ENCODE measurements at regions not wholly inside any gene's neighbourhood (a gene's known extent, or its start where the extent isn't known, plus 50 kb on each side); places are given as distances from the start of the nearest gene placed in this dataset.

- no peak overlapping the region for H3K27ac ChIP-seq (ENCODE audit: insufficient read depth in 1 of 2, low read depth in 1 of 2, low read length in 2 of 2, poor library complexity in 1 of 2, severe bottlenecking in 2 of 2)
- no peaks in the 10 kb centered on the region for H3K9me3 ChIP-seq (ENCODE audit: control extremely low read depth in 1 of 5, control insufficient read depth in 4 of 5, insufficient read depth in 2 of 5, low read depth in 1 of 5, low read length in 4 of 5)
- POLR2A ChIA-PET = no interaction called here
- H3K36me3 ChIP-seq (ENCODE audit: control insufficient read depth in 4 of 4, insufficient read depth in 4 of 4, low read length in 3 of 4) = no peaks in the 10 kb centered on the region
- no peaks in the 10 kb centered on the region for H3K4me1 ChIP-seq (ENCODE audit: control extremely low read depth in 1 of 4, control insufficient read depth in 4 of 4, insufficient read depth in 4 of 4, low read length in 3 of 4)
- 100% methylated on average over 1 of the region's 3 CpGs for WGBS (ENCODE audit: insufficient coverage)
- H3K4me3 ChIP-seq (ENCODE audit: control insufficient read depth in 1 of 7, extremely low read depth in 1 of 7, insufficient read depth in 4 of 7, low read depth in 2 of 7, low read length in 6 of 7) = no peak overlapping the region
- DNase-seq = no peak
- no peaks in the 10 kb centered on the region for H3K27me3 ChIP-seq (replicated peaks in 2 of 5; ENCODE audit: control insufficient read depth in 4 of 5, insufficient read depth in 5 of 5, low read length in 4 of 5)
- CTCF ChIA-PET = no interaction called here
Measured at GRCh38 chr3:191882289-191882688, 421.3 kb downstream of the PYDC2 start.

GRCh38 chr3:191884132-191884531 lies 423.2 kb downstream of the PYDC2 start:
- no peaks in the 10 kb centered on the region for H3K36me3 ChIP-seq (ENCODE audit: control insufficient read depth in 4 of 4, insufficient read depth in 4 of 4, low read length in 3 of 4)
- CTCF ChIA-PET = no interaction called here

GRCh38 chr3:191889106-191889505 lies 428.1 kb downstream of the PYDC2 start:
- ChIA-PET POLR2A (no interaction called here), CTCF (no interaction called here)
- 96% methylated on average over 4 of the region's 5 CpGs for WGBS (ENCODE audit: insufficient coverage)
- Histone ChIP-seq H3K27ac (ENCODE audit: insufficient read depth in 1 of 2, low read depth in 1 of 2, low read length in 2 of 2, poor library complexity in 1 of 2, severe bottlenecking in 2 of 2) (no peak overlapping the region), H3K9me3 (ENCODE audit: control extremely low read depth in 1 of 5, control insufficient read depth in 4 of 5, insufficient read depth in 2 of 5, low read depth in 1 of 5, low read length in 4 of 5) (no peaks in the 10 kb centered on the region), H3K4me1 (ENCODE audit: control extremely low read depth in 1 of 4, control insufficient read depth in 4 of 4, insufficient read depth in 4 of 4, low read length in 3 of 4) (no peaks in the 10 kb centered on the region), H3K27me3 (replicated peaks in 2 of 5; ENCODE audit: control insufficient read depth in 4 of 5, insufficient read depth in 5 of 5, low read length in 4 of 5) (no peaks in the 10 kb centered on the region), H3K36me3 (ENCODE audit: control insufficient read depth in 4 of 4, insufficient read depth in 4 of 4, low read length in 3 of 4) (no peaks in the 10 kb centered on the region), H3K4me3 (ENCODE audit: control insufficient read depth in 1 of 7, extremely low read depth in 1 of 7, insufficient read depth in 4 of 7, low read depth in 2 of 7, low read length in 6 of 7) (no peak overlapping the region)
- no peak for DNase-seq

More at GRCh38 chr3:191884132-191884531, 423.2 kb downstream of the PYDC2 start:
- H3K27ac ChIP-seq (ENCODE audit: insufficient read depth in 1 of 2, low read depth in 1 of 2, low read length in 2 of 2, poor library complexity in 1 of 2, severe bottlenecking in 2 of 2) = no peak overlapping the region
- H3K4me3 ChIP-seq (ENCODE audit: control insufficient read depth in 1 of 7, extremely low read depth in 1 of 7, insufficient read depth in 4 of 7, low read depth in 2 of 7, low read length in 6 of 7) = no peak overlapping the region
- no peaks in the 10 kb centered on the region for H3K4me1 ChIP-seq (ENCODE audit: control extremely low read depth in 1 of 4, control insufficient read depth in 4 of 4, insufficient read depth in 4 of 4, low read length in 3 of 4)
- H3K27me3 ChIP-seq (replicated peaks in 2 of 5; ENCODE audit: control insufficient read depth in 4 of 5, insufficient read depth in 5 of 5, low read length in 4 of 5) = no peaks in the 10 kb centered on the region
- DNase-seq = no peak
- H3K9me3 ChIP-seq (ENCODE audit: control extremely low read depth in 1 of 5, control insufficient read depth in 4 of 5, insufficient read depth in 2 of 5, low read depth in 1 of 5, low read length in 4 of 5) = no peaks in the 10 kb centered on the region
- POLR2A ChIA-PET = no interaction called here

GRCh38 chr3:191889756-191890155 lies 428.8 kb downstream of the PYDC2 start:
- WGBS (ENCODE audit: insufficient coverage) = 60% methylated on average over 1 of the region's 1 CpG
- H3K4me1 ChIP-seq (ENCODE audit: control extremely low read depth in 1 of 4, control insufficient read depth in 4 of 4, insufficient read depth in 4 of 4, low read length in 3 of 4) = no peaks in the 10 kb centered on the region

GRCh38 chr3:191894406-191894805 lies 433.4 kb downstream of the PYDC2 start:
- Histone ChIP-seq H3K4me3 (ENCODE audit: control insufficient read depth in 1 of 7, extremely low read depth in 1 of 7, insufficient read depth in 4 of 7, low read depth in 2 of 7, low read length in 6 of 7) (no peak overlapping the region), H3K27me3 (replicated peaks in 2 of 5; ENCODE audit: control insufficient read depth in 4 of 5, insufficient read depth in 5 of 5, low read length in 4 of 5) (no peaks in the 10 kb centered on the region), H3K4me1 (ENCODE audit: control extremely low read depth in 1 of 4, control insufficient read depth in 4 of 4, insufficient read depth in 4 of 4, low read length in 3 of 4) (no peaks in the 10 kb centered on the region), H3K9me3 (ENCODE audit: control extremely low read depth in 1 of 5, control insufficient read depth in 4 of 5, insufficient read depth in 2 of 5, low read depth in 1 of 5, low read length in 4 of 5) (no peaks in the 10 kb centered on the region), H3K36me3 (ENCODE audit: control insufficient read depth in 4 of 4, insufficient read depth in 4 of 4, low read length in 3 of 4) (no peaks in the 10 kb centered on the region), H3K27ac (ENCODE audit: insufficient read depth in 1 of 2, low read depth in 1 of 2, low read length in 2 of 2, poor library complexity in 1 of 2, severe bottlenecking in 2 of 2) (no peak overlapping the region)
- CTCF ChIA-PET = no interaction called here
- POLR2A ChIA-PET = no interaction called here
- WGBS (ENCODE audit: insufficient coverage) = no CpG with 5 or more reads among the region's 1 CpG
- no peak for DNase-seq

More at GRCh38 chr3:191889756-191890155, 428.8 kb downstream of the PYDC2 start:
- no peak overlapping the region for H3K4me3 ChIP-seq (ENCODE audit: control insufficient read depth in 1 of 7, extremely low read depth in 1 of 7, insufficient read depth in 4 of 7, low read depth in 2 of 7, low read length in 6 of 7)
- H3K27me3 ChIP-seq (replicated peaks in 2 of 5; ENCODE audit: control insufficient read depth in 4 of 5, insufficient read depth in 5 of 5, low read length in 4 of 5) = no peaks in the 10 kb centered on the region
- ChIA-PET POLR2A (no interaction called here), CTCF (interaction anchor here (0.5 kb wide), 1 partner anchor 44 kb away, joined by 3 read pairs; no protein-coding TSS in a partner anchor)
- H3K36me3 ChIP-seq (ENCODE audit: control insufficient read depth in 4 of 4, insufficient read depth in 4 of 4, low read length in 3 of 4) = no peaks in the 10 kb centered on the region
- H3K27ac ChIP-seq (ENCODE audit: insufficient read depth in 1 of 2, low read depth in 1 of 2, low read length in 2 of 2, poor library complexity in 1 of 2, severe bottlenecking in 2 of 2) = no peak overlapping the region
- DNase-seq = no peak
- no peaks in the 10 kb centered on the region for H3K9me3 ChIP-seq (ENCODE audit: control extremely low read depth in 1 of 5, control insufficient read depth in 4 of 5, insufficient read depth in 2 of 5, low read depth in 1 of 5, low read length in 4 of 5)

- POLR2A ChIA-PET = no interaction called here
Measured at GRCh38 chr3:191901741-191902140, 440.8 kb downstream of the PYDC2 start.

GRCh38 chr3:191912616-191913204 lies 451.7 kb downstream of the PYDC2 start:
- Histone ChIP-seq H3K36me3 (ENCODE audit: control insufficient read depth in 4 of 4, insufficient read depth in 4 of 4, low read length in 3 of 4) (no peaks in the 10 kb centered on the region), H3K4me1 (ENCODE audit: control extremely low read depth in 1 of 4, control insufficient read depth in 4 of 4, insufficient read depth in 4 of 4, low read length in 3 of 4) (no peaks in the 10 kb centered on the region), H3K4me3 (ENCODE audit: control insufficient read depth in 1 of 7, extremely low read depth in 1 of 7, insufficient read depth in 4 of 7, low read depth in 2 of 7, low read length in 6 of 7) (no peak overlapping the region), H3K9me3 (ENCODE audit: control extremely low read depth in 1 of 5, control insufficient read depth in 4 of 5, insufficient read depth in 2 of 5, low read depth in 1 of 5, low read length in 4 of 5) (peaks cover 0 to 1% (median 0%) of the 10 kb centered on the region in 5 experiments), H3K27me3 (replicated peaks in 2 of 5; ENCODE audit: control insufficient read depth in 4 of 5, insufficient read depth in 5 of 5, low read length in 4 of 5) (no peaks in the 10 kb centered on the region), H3K27ac (ENCODE audit: insufficient read depth in 1 of 2, low read depth in 1 of 2, low read length in 2 of 2, poor library complexity in 1 of 2, severe bottlenecking in 2 of 2) (no peak overlapping the region)
- WGBS (ENCODE audit: insufficient coverage) = 93% methylated on average over 7 of the region's 11 CpGs
- no peak for DNase-seq
- ChIA-PET POLR2A (no interaction called here), CTCF (no interaction called here)

More at GRCh38 chr3:191901741-191902140, 440.8 kb downstream of the PYDC2 start:
- WGBS (ENCODE audit: insufficient coverage) = 92% methylated on average over 2 of the region's 2 CpGs
- no peaks in the 10 kb centered on the region for H3K27me3 ChIP-seq (replicated peaks in 2 of 5; ENCODE audit: control insufficient read depth in 4 of 5, insufficient read depth in 5 of 5, low read length in 4 of 5)
- CTCF ChIA-PET = no interaction called here
- H3K9me3 ChIP-seq (ENCODE audit: control extremely low read depth in 1 of 5, control insufficient read depth in 4 of 5, insufficient read depth in 2 of 5, low read depth in 1 of 5, low read length in 4 of 5) = no peaks in the 10 kb centered on the region
- H3K27ac ChIP-seq (ENCODE audit: insufficient read depth in 1 of 2, low read depth in 1 of 2, low read length in 2 of 2, poor library complexity in 1 of 2, severe bottlenecking in 2 of 2) = no peak overlapping the region
- no peak overlapping the region for H3K4me3 ChIP-seq (ENCODE audit: control insufficient read depth in 1 of 7, extremely low read depth in 1 of 7, insufficient read depth in 4 of 7, low read depth in 2 of 7, low read length in 6 of 7)
- no peaks in the 10 kb centered on the region for H3K4me1 ChIP-seq (ENCODE audit: control extremely low read depth in 1 of 4, control insufficient read depth in 4 of 4, insufficient read depth in 4 of 4, low read length in 3 of 4)
- DNase-seq = no peak
- H3K36me3 ChIP-seq (ENCODE audit: control insufficient read depth in 4 of 4, insufficient read depth in 4 of 4, low read length in 3 of 4) = no peaks in the 10 kb centered on the region

All from common myeloid progenitor, CD34-positive (primary cell).